ENCODE measurements at regions not wholly inside any gene's neighbourhood (a gene's known extent, or its start where the extent isn't known, plus 50 kb on each side); places are given as distances from the start of the nearest gene placed in this dataset.

- DNase-seq = no peak
Measured at GRCh38 chr5:93926831-93927620, 185.6 kb upstream of the POU5F2 start.

GRCh38 chr5:93925321-93925720 is 183.9 kb upstream of the POU5F2 start:
- no peak for DNase-seq

- DNase-seq = no peak
Measured at GRCh38 chr5:93924628-93925027, 183.2 kb upstream of the POU5F2 start.

- DNase-seq = no peak
Measured at GRCh38 chr5:93922551-93922950, 181.2 kb upstream of the POU5F2 start.

- DNase-seq = no peak
Measured at GRCh38 chr5:93921001-93921400, 179.6 kb upstream of the POU5F2 start.

- DNase-seq = no peak
Measured at GRCh38 chr5:93916872-93917271, 175.5 kb upstream of the POU5F2 start.

- DNase-seq = no peak
Measured at GRCh38 chr5:93915142-93915553, 173.7 kb upstream of the POU5F2 start.

- no peak for DNase-seq
Measured at GRCh38 chr5:93911609-93912008, 170.2 kb upstream of the POU5F2 start.

- DNase-seq = no peak
Measured at GRCh38 chr5:93909356-93909755, 168.0 kb upstream of the POU5F2 start.

GRCh38 chr5:93904917-93905316 is 163.5 kb upstream of the POU5F2 start:
- no peak for DNase-seq

GRCh38 chr5:93902288-93902687 is 160.9 kb upstream of the POU5F2 start:
- no peak for DNase-seq

- DNase-seq = no peak
Measured at GRCh38 chr5:93899026-93899600, 157.7 kb upstream of the POU5F2 start.

GRCh38 chr5:93894601-93895354 is 153.4 kb upstream of the POU5F2 start:
- DNase-seq = peak; percentile 46

GRCh38 chr5:93893075-93893474 is 151.7 kb upstream of the POU5F2 start:
- peak; percentile 50 for DNase-seq

GRCh38 chr5:93892481-93892880 is 151.1 kb upstream of the POU5F2 start:
- no peak for DNase-seq

GRCh38 chr5:93891491-93892480 is 150.4 kb upstream of the POU5F2 start:
- peak; percentile 50 for DNase-seq

- peak; percentile 56 for DNase-seq
Measured at GRCh38 chr5:93890657-93891056, 149.3 kb upstream of the POU5F2 start.

GRCh38 chr5:93887678-93888077 is 146.3 kb upstream of the POU5F2 start:
- no peak for DNase-seq

GRCh38 chr5:93886917-93887361 is 145.5 kb upstream of the POU5F2 start:
- DNase-seq = no peak

GRCh38 chr5:93886098-93886806 is 144.9 kb upstream of the POU5F2 start:
- no peak for DNase-seq

GRCh38 chr5:93884254-93884653 is 142.9 kb upstream of the POU5F2 start:
- no peak for DNase-seq

- no peak for DNase-seq
Measured at GRCh38 chr5:93883459-93883858, 142.1 kb upstream of the POU5F2 start.

Data from NCI-H1417 treated with DMSO at 0.1 percent for 48 hours (cell line).